Right lobe of liver (tissue), 6 donors: ENCODE measurements at regions not wholly inside any gene's neighbourhood (a gene's known extent, or its start where the extent isn't known, plus 50 kb on each side); places are given as distances from the start of the nearest gene placed in this dataset.

Source experiments
- ATAC-seq, 4 donors: fragments of 200-7000 bp; cut with Tn5 transposase; one replicate each; pipeline ENCODE4 v1.9.1; 2020; ENCODE audit warnings: mild to moderate bottlenecking in 4 of 4, moderate library complexity in 4 of 4
- DNase-seq, 3 donors: peaks; one replicate each; pipeline ENCODE4 v3.0.0-alpha.2; 2020
- H3K27ac ChIP-seq, 3 donors: fragments of 200-600 bp; one replicate each; pipeline ENCODE4 v1.8.0; 2022
- H3K27me3 ChIP-seq, 2 donors: fragments of 200-600 bp; one replicate each; pipeline ENCODE4 v1.8.0; 2022
- H3K36me3 ChIP-seq, 4 donors: fragments of 200-600 bp; sonication (generic) in 1 of 4; one replicate each; pipeline versions ENCODE4 v1.5.1 to v1.8.0; 2017 to 2022; ENCODE audit warnings: control low read depth in 1 of 4
- H3K4me1 ChIP-seq, 4 donors: fragments of 200-600 bp; sonication (generic) in 1 of 4; one replicate each; pipeline versions ENCODE4 v1.5.1 to v1.8.0; 2017 to 2022; ENCODE audit warnings: control low read depth in 1 of 4
- H3K4me3 ChIP-seq, 3 donors: fragments of 200-600 bp; one replicate each; pipeline ENCODE4 v1.8.0; 2022
- H3K9me3 ChIP-seq, 4 donors: fragments of 200-600 bp; sonication (generic) in 1 of 4; one replicate each; pipeline versions ENCODE4 v1.5.1 to v1.8.0; 2017 to 2022; ENCODE audit warnings: control low read depth in 1 of 4
- POLR2A ChIP-seq: fragments of 450-650 bp; IDR thresholded peaks from one replicate; pipeline ENCODE4 v1.6.1; 2017; ENCODE audit warnings: antibody characterized with exemption, mild to moderate bottlenecking
- WGBS: methylation state at CpG from one replicate; pipeline ENCODE4 v1.1.6; 2018; ENCODE audit warnings: low coverage, low lambda C conversion rate; ENCODE audit not compliant: insufficient coverage; ENCODE audit errors: missing lambda C conversion rate; 5-methylcytosine and 5-hydroxymethylcytosine counted together
- intact Hi-C, 2 donors: fragments of 100-400 bp; cut with DNase I; formaldehyde crosslinking; loops; one replicate each; pipeline versions ENCODE4 v1.11.2 to v1.14.1; 2022
- TF ChIP-seq, protein P1 (sequence below), 4 donors: fragments of 200-600 bp in 3 of 4; fragments of 450-650 bp in 1 of 4; IDR thresholded peaks; one replicate each; pipeline versions ENCODE4 v1.5.1 to v1.8.0; 2016 to 2022; ENCODE audit warnings: antibody characterized with exemption in 4 of 4, mild to moderate bottlenecking in 2 of 4
- donor health status: DM: no; HTN: yes; CAD: no.
- donor health status: DM: no; HTN: no; CAD: no.
- donor health status: DM: no; HTN: no; CAD: no.
- donor health status: DM: no; HTN: yes; CAD: no.
- donor health status: DM: no; HTN: yes; CAD: no.

DNA sequence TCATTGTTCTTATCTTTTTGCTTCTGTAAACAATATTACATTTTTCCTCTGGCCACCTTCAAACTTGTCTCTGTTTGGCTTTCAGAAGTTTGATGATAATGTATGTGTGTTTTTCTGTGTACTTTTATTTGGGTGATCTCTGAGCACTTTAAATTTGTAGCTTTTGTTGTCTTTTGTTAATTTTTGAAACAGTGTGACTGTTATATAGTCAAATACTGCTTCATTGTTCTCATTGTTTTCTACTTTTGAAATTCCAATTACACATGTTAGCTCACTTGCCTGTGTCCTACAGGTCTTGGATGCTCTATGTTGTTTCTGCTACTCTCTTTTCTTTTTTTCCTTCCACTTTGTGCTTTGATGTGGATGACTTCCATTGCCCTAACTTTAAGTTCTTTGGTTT is 460.1 kb upstream of the KHDRBS2 start:
- Histone ChIP-seq H3K36me3 (no peaks in the 10 kb centered on the region), H3K9me3 (no peaks in the 10 kb centered on the region), H3K27ac (no peak overlapping the region), H3K4me3 (no peak overlapping the region), H3K4me1 (no peaks in the 10 kb centered on the region), H3K27me3 (no peaks in the 10 kb centered on the region)
- intact Hi-C loops, result no loop called here
- no peak for TF ChIP-seq POLR2A
- TF ChIP-seq, protein P1, sequence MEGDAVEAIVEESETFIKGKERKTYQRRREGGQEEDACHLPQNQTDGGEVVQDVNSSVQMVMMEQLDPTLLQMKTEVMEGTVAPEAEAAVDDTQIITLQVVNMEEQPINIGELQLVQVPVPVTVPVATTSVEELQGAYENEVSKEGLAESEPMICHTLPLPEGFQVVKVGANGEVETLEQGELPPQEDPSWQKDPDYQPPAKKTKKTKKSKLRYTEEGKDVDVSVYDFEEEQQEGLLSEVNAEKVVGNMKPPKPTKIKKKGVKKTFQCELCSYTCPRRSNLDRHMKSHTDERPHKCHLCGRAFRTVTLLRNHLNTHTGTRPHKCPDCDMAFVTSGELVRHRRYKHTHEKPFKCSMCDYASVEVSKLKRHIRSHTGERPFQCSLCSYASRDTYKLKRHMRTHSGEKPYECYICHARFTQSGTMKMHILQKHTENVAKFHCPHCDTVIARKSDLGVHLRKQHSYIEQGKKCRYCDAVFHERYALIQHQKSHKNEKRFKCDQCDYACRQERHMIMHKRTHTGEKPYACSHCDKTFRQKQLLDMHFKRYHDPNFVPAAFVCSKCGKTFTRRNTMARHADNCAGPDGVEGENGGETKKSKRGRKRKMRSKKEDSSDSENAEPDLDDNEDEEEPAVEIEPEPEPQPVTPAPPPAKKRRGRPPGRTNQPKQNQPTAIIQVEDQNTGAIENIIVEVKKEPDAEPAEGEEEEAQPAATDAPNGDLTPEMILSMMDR (IDR thresholded peaks at IDR 0.05), result no peak
- DNase-seq (no peak), ATAC-seq (no peak)

DNA sequence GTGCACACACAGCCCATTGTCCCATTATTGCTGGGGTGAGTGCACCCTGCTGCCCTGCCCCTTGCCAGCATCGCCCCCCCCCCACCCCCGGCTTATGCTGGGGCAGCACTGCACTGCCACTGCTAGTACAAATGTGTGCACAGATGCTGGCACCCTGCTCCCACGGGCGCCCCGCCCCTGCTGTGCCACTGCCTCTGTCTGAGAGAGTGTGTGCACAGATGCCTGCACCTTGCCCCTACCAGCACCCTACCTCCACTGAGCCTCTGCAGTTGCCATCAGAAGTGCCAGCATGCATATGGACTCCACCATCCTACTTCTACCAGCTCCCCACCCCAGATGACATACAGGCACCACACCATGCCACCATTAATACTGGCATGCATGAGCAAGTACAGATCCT is 454.6 kb upstream of the KHDRBS2 start:
- no peaks in the 10 kb centered on the region for H3K27me3 ChIP-seq
- DNase-seq (peak in 1 of 3 donors; percentile 39), ATAC-seq (peak in 2 of 4 donors; percentile 12 to 36)
- TF ChIP-seq POLR2A, result no peak
- TF ChIP-seq, protein P1 (IDR thresholded peaks at IDR 0.05), result no peak
- no peaks in the 10 kb centered on the region for H3K4me1 ChIP-seq
- no peak overlapping the region for H3K4me3 ChIP-seq
- H3K36me3 ChIP-seq, result no peaks in the 10 kb centered on the region
- H3K27ac ChIP-seq, result no peak overlapping the region
- WGBS, result no CpG with 5 or more reads among the region's 5 CpGs
- no peaks in the 10 kb centered on the region for H3K9me3 ChIP-seq
- intact Hi-C loops, result no loop called here

DNA sequence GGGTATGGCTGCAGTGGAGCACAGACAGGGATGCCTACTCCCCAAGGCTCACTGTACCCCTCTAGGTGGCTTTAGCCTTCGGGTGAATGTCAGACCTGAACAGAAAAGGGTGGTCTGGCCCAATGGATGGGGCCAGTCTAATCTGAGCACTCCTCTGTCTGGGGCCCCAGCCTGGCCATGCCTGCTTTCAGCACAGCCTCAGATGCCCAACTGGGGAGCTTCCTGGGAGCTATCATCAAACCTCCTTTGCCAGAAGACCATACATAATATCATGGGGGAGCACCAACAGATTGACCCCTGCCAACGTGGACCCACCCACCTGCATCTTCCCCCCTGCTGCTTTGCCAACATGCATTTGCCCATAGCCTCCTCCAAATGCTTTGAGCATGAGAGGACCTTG is 454.1 kb upstream of the KHDRBS2 start:
- no peak for TF ChIP-seq POLR2A
- TF ChIP-seq, protein P1 (IDR thresholded peaks at IDR 0.05), result no peak
- peak in 1 of 4 donors; percentile 14 for ATAC-seq
- 20% methylated on average over 1 of the region's 2 CpGs for WGBS

DNA sequence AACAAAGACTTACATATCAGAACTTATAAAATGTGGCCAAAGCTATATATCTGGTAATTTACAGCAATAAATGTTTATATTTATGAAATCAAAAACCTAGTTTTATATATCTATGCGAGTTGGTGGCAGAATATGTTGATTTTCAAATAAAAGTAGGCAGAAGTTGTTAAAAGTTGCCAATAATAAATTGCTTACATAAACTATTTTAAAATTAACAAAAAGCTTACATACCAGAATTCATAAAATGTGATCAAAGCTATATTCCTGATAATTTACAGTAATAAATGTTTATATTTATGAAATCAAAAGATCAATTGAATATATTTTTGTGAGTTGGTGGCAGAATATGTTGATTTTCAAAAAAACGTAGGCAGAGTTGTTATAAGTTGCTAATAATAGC is 451.8 kb upstream of the KHDRBS2 start:
- DNase-seq, result no peak
- Histone ChIP-seq H3K27ac (no peak overlapping the region), H3K27me3 (no peaks in the 10 kb centered on the region), H3K4me1 (no peaks in the 10 kb centered on the region), H3K9me3 (no peaks in the 10 kb centered on the region), H3K36me3 (no peaks in the 10 kb centered on the region), H3K4me3 (no peak overlapping the region)
- intact Hi-C loops, result no loop called here
- TF ChIP-seq, protein P1 (IDR thresholded peaks at IDR 0.05), result no peak
- no peak for TF ChIP-seq POLR2A
- 45% methylated on average over 2 of the region's 2 CpGs for WGBS
- no peak for ATAC-seq

More for the DNA sequence above, 454.1 kb upstream of the KHDRBS2 start:
- Histone ChIP-seq H3K27me3 (no peaks in the 10 kb centered on the region), H3K4me1 (no peaks in the 10 kb centered on the region), H3K27ac (no peak overlapping the region), H3K36me3 (no peaks in the 10 kb centered on the region), H3K4me3 (no peak overlapping the region), H3K9me3 (no peaks in the 10 kb centered on the region)
- intact Hi-C loops, result no loop called here
- DNase-seq, result peak in 1 of 3 donors; percentile 30

DNA sequence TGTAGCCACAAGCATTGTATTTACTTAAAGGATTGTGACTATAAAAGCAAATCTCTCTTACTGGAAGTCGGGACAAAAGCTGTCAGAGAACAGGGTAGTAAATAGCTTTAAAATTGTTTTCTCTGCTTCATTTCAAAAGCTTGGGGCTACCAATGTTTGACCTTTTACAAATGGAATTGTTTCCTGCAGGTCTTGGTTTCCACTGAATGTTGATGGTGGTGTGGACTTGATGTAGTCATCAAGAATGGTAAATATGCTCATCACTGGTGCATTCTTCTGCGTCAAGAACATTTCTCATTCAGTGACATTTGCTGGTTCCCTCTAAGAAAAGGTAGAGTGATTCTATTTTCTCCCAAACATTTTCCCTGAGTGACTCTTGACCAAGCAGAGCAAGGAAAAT is 435.4 kb upstream of the KHDRBS2 start:
- Histone ChIP-seq H3K9me3 (no peaks in the 10 kb centered on the region), H3K27ac (no peak overlapping the region), H3K4me3 (no peak overlapping the region), H3K4me1 (no peaks in the 10 kb centered on the region), H3K36me3 (no peaks in the 10 kb centered on the region), H3K27me3 (no peaks in the 10 kb centered on the region)
- DNase-seq (no peak), ATAC-seq (no peak)
- intact Hi-C loops, result no loop called here
- 41% methylated on average over 2 of the region's 2 CpGs for WGBS
- no peak for TF ChIP-seq POLR2A
- TF ChIP-seq, protein P1 (IDR thresholded peaks at IDR 0.05), result no peak
